H9 (cell line): ENCODE measurements at regions not wholly inside any gene's neighbourhood (a gene's known extent, or its start where the extent isn't known, plus 50 kb on each side); places are given as distances from the start of the nearest gene placed in this dataset.

Source experiments
- DNase-seq: peaks from one replicate; pipeline ENCODE4 v3.0.0-alpha.2; 2017
- H2AFZ ChIP-seq: one replicate; pipeline ENCODE4 v1.6.1; 2013; ENCODE audit warnings: mild to moderate bottlenecking, low read length, control low read depth, moderate library complexity
- H2AK5ac ChIP-seq: 2 replicates; pipeline ENCODE4 v1.6.1; 2013; ENCODE audit warnings: low read length, control low read depth, mixed read lengths; ENCODE audit not compliant: insufficient read length
- H2BK120ac ChIP-seq: one replicate; pipeline ENCODE4 v1.6.1; 2013; ENCODE audit warnings: low read depth, mild to moderate bottlenecking, low read length, control low read depth, inconsistent platforms; ENCODE audit not compliant: poor library complexity, severe bottlenecking
- H2BK12ac ChIP-seq: 2 replicates; pipeline ENCODE4 v1.6.1; 2013; ENCODE audit warnings: low read length, control low read depth, mixed read lengths, low read depth; ENCODE audit not compliant: insufficient read length
- H2BK15ac ChIP-seq: 2 replicates; pipeline ENCODE4 v1.6.1; 2013; ENCODE audit warnings: low read depth, low read length, control low read depth
- H2BK20ac ChIP-seq: one replicate; pipeline ENCODE4 v1.6.1; 2013; ENCODE audit warnings: low read depth, mild to moderate bottlenecking, low read length, control low read depth, inconsistent platforms; ENCODE audit not compliant: poor library complexity, severe bottlenecking
- H2BK5ac ChIP-seq: 2 replicates; pipeline ENCODE4 v1.6.1; 2013; ENCODE audit warnings: low read length, control low read depth, mixed read lengths; ENCODE audit not compliant: insufficient read length
- H3K14ac ChIP-seq: 2 replicates; pipeline ENCODE4 v1.6.1; 2013; ENCODE audit warnings: low read length, control low read depth; ENCODE audit not compliant: insufficient read depth
- H3K18ac ChIP-seq: 2 replicates; pipeline ENCODE4 v1.6.1; 2013; ENCODE audit warnings: low read depth, mild to moderate bottlenecking, mixed read lengths, low read length, control low read depth; ENCODE audit not compliant: insufficient read length
- H3K23ac ChIP-seq: 2 replicates; pipeline ENCODE4 v1.6.1; 2013; ENCODE audit warnings: low read length, control low read depth, mixed read lengths, low read depth; ENCODE audit not compliant: insufficient read length
- H3K23me2 ChIP-seq: 2 replicates; pipeline ENCODE4 v1.6.1; 2013; ENCODE audit warnings: low read depth, mild to moderate bottlenecking, mixed read lengths, low read length, control low read depth; ENCODE audit not compliant: insufficient read length, poor library complexity, severe bottlenecking
- H3K27ac ChIP-seq: 2 replicates; pipeline ENCODE4 v1.5.1; 2013; ENCODE audit warnings: low read length, control low read depth, mixed read lengths, low read depth; ENCODE audit not compliant: insufficient read length
- H3K27me3 ChIP-seq: 2 replicates; pipeline ENCODE4 v1.6.1; 2013; ENCODE audit warnings: low read length, control low read depth, inconsistent platforms; ENCODE audit not compliant: insufficient read depth
- H3K4ac ChIP-seq: 2 replicates; pipeline ENCODE4 v1.6.1; 2013; ENCODE audit warnings: low read depth, mild to moderate bottlenecking, control low read depth, inconsistent platforms, low read length, moderate library complexity
- H3K4me1 ChIP-seq: 2 replicates; pipeline ENCODE4 v1.6.1; 2013; ENCODE audit warnings: low read length, control low read depth, inconsistent platforms; ENCODE audit not compliant: insufficient read depth
- H3K4me2 ChIP-seq: 2 replicates; pipeline ENCODE4 v1.6.1; 2013; ENCODE audit warnings: low read length, control low read depth, mixed read lengths; ENCODE audit not compliant: insufficient read length, insufficient read depth
- H3K56ac ChIP-seq: 2 replicates; pipeline ENCODE4 v1.6.1; 2013; ENCODE audit warnings: low read depth, mild to moderate bottlenecking, mixed read lengths, low read length, control low read depth; ENCODE audit not compliant: insufficient read length
- H3K79me1 ChIP-seq: 2 replicates; pipeline ENCODE4 v1.6.1; 2013; ENCODE audit warnings: low read depth, mild to moderate bottlenecking, moderate library complexity, low read length, control low read depth, inconsistent platforms; ENCODE audit not compliant: insufficient read depth, poor library complexity, severe bottlenecking
- H3K79me2 ChIP-seq: 2 replicates; pipeline ENCODE4 v1.6.1; 2013; ENCODE audit warnings: low read length, control low read depth, inconsistent platforms; ENCODE audit not compliant: insufficient read depth
- H3K9ac ChIP-seq: 2 replicates; pipeline ENCODE4 v1.6.1; 2013; ENCODE audit warnings: low read length, control low read depth, mixed read lengths; ENCODE audit not compliant: insufficient read length; ENCODE audit errors: extremely low read depth
- H3K9me3 ChIP-seq: one replicate; pipeline ENCODE4 v1.6.1; 2013; ENCODE audit warnings: low read depth, low read length, inconsistent platforms; ENCODE audit not compliant: control insufficient read depth
- H3T11ph ChIP-seq: one replicate; pipeline ENCODE4 v1.6.1; 2013; ENCODE audit warnings: mild to moderate bottlenecking, low read length, control low read depth, inconsistent platforms
- H4K20me1 ChIP-seq: one replicate; pipeline ENCODE4 v1.6.1; 2013; ENCODE audit not compliant: control insufficient read depth, insufficient read length, insufficient read depth
- H4K5ac ChIP-seq: 2 replicates; pipeline ENCODE4 v1.6.1; 2013; ENCODE audit warnings: low read depth, mild to moderate bottlenecking, mixed read lengths, low read length, control low read depth; ENCODE audit not compliant: insufficient read length
- H4K8ac ChIP-seq: replicated peaks from 2 replicates; pipeline ENCODE4 v1.6.1; 2013; ENCODE audit warnings: low read length, control low read depth, mixed read lengths, low read depth; ENCODE audit not compliant: insufficient read length
- H4K91ac ChIP-seq: 2 replicates; pipeline ENCODE4 v1.6.1; 2013; ENCODE audit warnings: low read depth, mild to moderate bottlenecking, moderate library complexity, mixed read lengths, low read length, control low read depth; ENCODE audit not compliant: insufficient read length
- H3K27ac Mint-ChIP-seq, 3 experiments: 2 replicates in 2 of 3; 3 replicates in 1 of 3; pipeline ENCODE4 v1.8.0; 2020 to 2021; ENCODE audit warnings: mixed read lengths in 3 of 3, mild to moderate bottlenecking in 1 of 3, moderate library complexity in 1 of 3
- H3K27me3 Mint-ChIP-seq: 2 replicates; pipeline ENCODE4 v1.8.0; 2021; ENCODE audit warnings: low read depth, mild to moderate bottlenecking, moderate library complexity, mixed read lengths
- H3K36me3 Mint-ChIP-seq, 3 experiments: 2 replicates in 2 of 3; 3 replicates in 1 of 3; pipeline ENCODE4 v1.8.0; 2020 to 2021; ENCODE audit warnings: low read depth in 3 of 3, mixed read lengths in 3 of 3; ENCODE audit not compliant: insufficient read depth in 1 of 3
- H3K4me1 Mint-ChIP-seq, 2 experiments: 2 replicates each; pipeline ENCODE4 v1.8.0; 2020; ENCODE audit warnings: mixed read lengths in 2 of 2
- H3K4me3 Mint-ChIP-seq, 2 experiments: 2 replicates in 1 of 2; 3 replicates in 1 of 2; pipeline ENCODE4 v1.8.0; 2020 to 2021; ENCODE audit warnings: mild to moderate bottlenecking in 2 of 2, mixed read lengths in 2 of 2, moderate library complexity in 1 of 2
- H3K9me3 Mint-ChIP-seq, 2 experiments: 2 replicates in 1 of 2; 3 replicates in 1 of 2; pipeline ENCODE4 v1.8.0; 2020; ENCODE audit warnings: mild to moderate bottlenecking in 2 of 2, mixed read lengths in 2 of 2, moderate library complexity in 1 of 2
- WGBS: extraction: QIAGEN DNeasy Blood & Tissue Kit; methylation state at CpG from one replicate; pipeline ENCODE4 v1.1.7; 2013; ENCODE audit warnings: missing lambda C conversion rate, low lambda C conversion rate, mixed read lengths; ENCODE audit not compliant: insufficient read length; ENCODE audit errors: extremely low coverage; 5-methylcytosine and 5-hydroxymethylcytosine counted together
- TF ChIP-seq, protein P1 (sequence below): fragments of 200-600 bp; sonication (generic); conservative IDR thresholded peaks from 3 replicates; pipeline ENCODE4 v1.8.0; 2021; ENCODE audit warnings: antibody characterized with exemption, mild to moderate bottlenecking

DNA sequence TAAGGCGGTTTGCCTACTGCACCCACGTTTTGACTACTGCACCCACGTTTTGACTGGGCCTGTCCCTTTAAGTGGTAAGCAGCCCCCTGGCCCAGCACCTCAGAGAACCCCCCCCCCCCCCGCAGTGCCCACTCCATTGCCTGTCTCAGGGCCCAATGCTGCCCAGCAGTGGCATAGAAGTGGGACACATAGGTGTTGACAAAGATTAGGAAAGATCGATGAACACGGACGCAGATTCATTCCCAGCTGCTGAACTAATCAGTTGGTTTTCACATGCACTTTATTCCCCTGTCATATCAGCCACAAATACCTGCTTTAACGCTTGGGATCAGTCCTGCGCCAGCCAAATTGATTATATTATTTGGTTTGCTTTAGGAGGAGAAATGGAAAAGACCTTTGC is 268.8 kb upstream of the SKOR2 start:
- H3K27ac Mint-ChIP-seq: no peak overlapping the region
- no peaks in the 10 kb centered on the region for H3K23me2 ChIP-seq
- no peak overlapping the region for H4K8ac ChIP-seq
- H2BK15ac ChIP-seq: no peak overlapping the region
- H3K9ac ChIP-seq: no peak overlapping the region
- TF ChIP-seq, protein P1, sequence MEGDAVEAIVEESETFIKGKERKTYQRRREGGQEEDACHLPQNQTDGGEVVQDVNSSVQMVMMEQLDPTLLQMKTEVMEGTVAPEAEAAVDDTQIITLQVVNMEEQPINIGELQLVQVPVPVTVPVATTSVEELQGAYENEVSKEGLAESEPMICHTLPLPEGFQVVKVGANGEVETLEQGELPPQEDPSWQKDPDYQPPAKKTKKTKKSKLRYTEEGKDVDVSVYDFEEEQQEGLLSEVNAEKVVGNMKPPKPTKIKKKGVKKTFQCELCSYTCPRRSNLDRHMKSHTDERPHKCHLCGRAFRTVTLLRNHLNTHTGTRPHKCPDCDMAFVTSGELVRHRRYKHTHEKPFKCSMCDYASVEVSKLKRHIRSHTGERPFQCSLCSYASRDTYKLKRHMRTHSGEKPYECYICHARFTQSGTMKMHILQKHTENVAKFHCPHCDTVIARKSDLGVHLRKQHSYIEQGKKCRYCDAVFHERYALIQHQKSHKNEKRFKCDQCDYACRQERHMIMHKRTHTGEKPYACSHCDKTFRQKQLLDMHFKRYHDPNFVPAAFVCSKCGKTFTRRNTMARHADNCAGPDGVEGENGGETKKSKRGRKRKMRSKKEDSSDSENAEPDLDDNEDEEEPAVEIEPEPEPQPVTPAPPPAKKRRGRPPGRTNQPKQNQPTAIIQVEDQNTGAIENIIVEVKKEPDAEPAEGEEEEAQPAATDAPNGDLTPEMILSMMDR: no peak
- H3K14ac ChIP-seq: no peak overlapping the region
- H3K18ac ChIP-seq: no peak overlapping the region
- H2BK120ac ChIP-seq: no peak overlapping the region
- H3K23ac ChIP-seq: no peak overlapping the region
- no peak overlapping the region for H2BK20ac ChIP-seq
- no peak overlapping the region for H3T11ph ChIP-seq
- H4K91ac ChIP-seq: no peak overlapping the region
- no peak overlapping the region for H3K4me2 ChIP-seq
- no CpG with 5 or more reads among the region's 9 CpGs for WGBS
- H2BK5ac ChIP-seq: no peak overlapping the region
- H3K27ac ChIP-seq: no peak overlapping the region
- no peaks in the 10 kb centered on the region for H4K20me1 ChIP-seq
- H3K79me1 ChIP-seq: no peaks in the 10 kb centered on the region
- H3K9me3 Mint-ChIP-seq: peaks cover 2 to 5% of the 10 kb centered on the region in 2 experiments; a peak in 2 of 5 replicates
- no peak overlapping the region for H3K4me3 Mint-ChIP-seq
- no peak overlapping the region for H2AFZ ChIP-seq
- H3K27me3 ChIP-seq: no peaks in the 10 kb centered on the region
- no peaks in the 10 kb centered on the region for H3K9me3 ChIP-seq
- no peaks in the 10 kb centered on the region for H3K4me1 Mint-ChIP-seq
- no peaks in the 10 kb centered on the region for H3K79me2 ChIP-seq
- DNase-seq: no peak
- H4K5ac ChIP-seq: no peak overlapping the region
- H3K4ac ChIP-seq: no peak overlapping the region
- H3K27me3 Mint-ChIP-seq: no peaks in the 10 kb centered on the region
- H2AK5ac ChIP-seq: no peak overlapping the region
- no peaks in the 10 kb centered on the region for H3K4me1 ChIP-seq
- no peaks in the 10 kb centered on the region; a peak in 1 of 7 replicates for H3K36me3 Mint-ChIP-seq
- H2BK12ac ChIP-seq: no peak overlapping the region
- H3K56ac ChIP-seq: no peak overlapping the region
